Stimulated activated CD4-positive, alpha-beta T cell treated with anti-CD3 and anti-CD28 coated beads, Interleukin-15, amount 100 ng/mL, for 1 hour (primary cell): ENCODE measurements at regions not wholly inside any gene's neighbourhood (a gene's known extent, or its start where the extent isn't known, plus 50 kb on each side); places are given as distances from the start of the nearest gene placed in this dataset.

Experiments used
- DNase-seq, 2 donors: peaks; one replicate each; pipeline ENCODE4 v3.0.0-alpha.2; 2020; ENCODE audit warnings: low read depth in 1 of 2, low spot score in 1 of 2

DNA sequence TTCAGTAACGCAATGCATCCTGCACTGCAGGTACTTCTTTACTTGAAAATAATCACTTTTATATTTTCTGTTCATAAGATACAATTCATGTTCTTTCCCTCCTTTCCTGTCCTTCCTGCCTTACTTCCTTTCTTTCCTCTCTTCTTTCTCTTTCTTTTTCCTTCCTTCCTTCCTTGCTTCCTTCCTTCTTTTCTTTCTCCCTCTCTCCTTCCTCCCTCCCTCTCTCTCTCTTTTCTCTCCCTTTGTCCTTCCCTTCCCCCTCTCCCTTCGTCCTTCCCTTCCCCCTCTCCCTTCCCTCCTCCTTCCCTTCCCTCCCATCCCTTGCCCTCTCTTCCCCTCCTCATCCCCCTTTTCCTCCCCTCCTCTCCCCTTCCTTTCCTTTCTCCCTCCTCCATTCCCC, 227.8 kb upstream of the KLF6 start:
- no peak for DNase-seq

- no peak for DNase-seq
These were observed 226.3 kb upstream of the KLF6 start for GRCh38 chr10:4011136-4011812.

DNA sequence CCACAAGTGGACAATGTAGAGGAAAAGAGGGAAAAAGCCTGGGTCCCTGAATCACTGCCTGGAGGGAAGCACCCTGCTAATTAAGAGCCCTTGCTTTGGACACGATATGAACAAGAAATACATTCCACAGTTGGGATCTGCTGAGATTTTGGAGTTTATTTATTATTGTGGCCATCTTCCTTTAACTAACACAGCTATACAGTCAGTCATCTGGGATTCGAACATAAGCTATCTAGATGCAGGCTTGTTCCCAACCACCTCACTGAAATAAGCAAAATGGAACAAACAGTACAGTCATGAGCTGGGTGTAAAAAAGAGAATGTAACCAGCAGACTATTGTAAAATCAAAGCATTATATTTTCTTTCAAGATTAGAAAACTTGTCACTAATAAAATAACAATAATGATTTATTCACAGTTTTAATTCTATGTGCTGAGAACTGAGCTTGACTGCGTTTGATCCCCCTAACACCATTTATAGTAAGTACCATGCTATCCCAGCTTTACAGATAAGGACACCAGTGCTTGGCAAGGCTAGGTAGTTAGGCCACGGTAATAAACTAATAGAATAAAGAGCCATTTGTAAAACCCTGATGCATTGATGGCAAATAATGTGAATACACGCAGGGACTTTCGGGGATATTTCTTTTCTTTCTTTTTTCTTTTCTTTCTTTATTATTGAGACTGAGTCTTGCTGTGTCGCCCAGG, 223.8 kb upstream of the KLF6 start:
- DNase-seq: no peak

- DNase-seq: no peak
These were observed 222.8 kb upstream of the KLF6 start for GRCh38 chr10:4007771-4008170.

- DNase-seq: no peak
These were observed 221.8 kb upstream of the KLF6 start for GRCh38 chr10:4006858-4007257.

DNA sequence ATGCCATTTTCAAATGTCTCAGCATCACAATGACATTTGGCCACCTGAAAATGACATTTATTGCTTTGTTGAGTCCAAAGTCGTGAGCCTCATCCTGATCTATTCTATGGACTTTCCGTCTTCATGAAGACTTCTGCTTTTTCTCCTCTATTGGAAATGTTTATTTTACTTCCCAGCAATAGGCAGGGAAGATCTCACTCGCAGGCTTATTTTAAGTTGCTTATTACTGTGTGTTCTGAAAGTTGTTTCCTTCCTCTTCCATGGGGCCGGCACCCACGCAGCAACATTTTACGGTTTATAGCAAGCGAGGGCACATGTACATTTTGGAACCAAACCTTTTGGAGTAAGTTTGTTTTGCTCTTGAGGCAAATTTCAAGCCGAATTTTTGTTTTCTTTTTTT, 221.0 kb upstream of the KLF6 start:
- no peak for DNase-seq

DNA sequence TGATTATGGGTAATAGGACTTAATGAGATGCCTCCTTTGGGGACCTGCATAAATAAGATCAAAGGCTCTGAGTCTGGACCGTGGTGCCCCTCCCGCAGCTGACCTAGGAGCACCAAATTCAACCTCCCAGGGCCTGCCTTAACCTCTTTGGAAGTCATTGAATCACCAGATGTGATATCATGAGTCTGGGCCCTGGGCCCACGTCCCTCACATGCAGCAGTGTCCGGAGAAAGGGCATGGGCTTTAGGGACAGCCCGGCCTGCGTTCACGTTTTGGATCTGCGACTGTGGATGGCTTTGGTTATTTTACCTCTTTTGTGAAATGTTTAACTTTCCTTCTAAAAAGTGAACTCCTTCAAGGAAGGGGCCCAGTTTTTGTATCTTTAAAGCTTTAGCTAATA, 220.0 kb upstream of the KLF6 start:
- DNase-seq: no peak

- DNase-seq: no peak
These were observed 219.1 kb upstream of the KLF6 start for GRCh38 chr10:4004144-4004543.

- DNase-seq: no peak
These were observed 218.5 kb upstream of the KLF6 start for GRCh38 chr10:4003348-4003973.

GRCh38 chr10:4001811-4002210, 216.8 kb upstream of the KLF6 start:
- DNase-seq: no peak

- no peak for DNase-seq
These were observed 214.6 kb upstream of the KLF6 start for GRCh38 chr10:3999642-4000041.

GRCh38 chr10:3996697-3997096, 211.7 kb upstream of the KLF6 start:
- DNase-seq: no peak

DNA sequence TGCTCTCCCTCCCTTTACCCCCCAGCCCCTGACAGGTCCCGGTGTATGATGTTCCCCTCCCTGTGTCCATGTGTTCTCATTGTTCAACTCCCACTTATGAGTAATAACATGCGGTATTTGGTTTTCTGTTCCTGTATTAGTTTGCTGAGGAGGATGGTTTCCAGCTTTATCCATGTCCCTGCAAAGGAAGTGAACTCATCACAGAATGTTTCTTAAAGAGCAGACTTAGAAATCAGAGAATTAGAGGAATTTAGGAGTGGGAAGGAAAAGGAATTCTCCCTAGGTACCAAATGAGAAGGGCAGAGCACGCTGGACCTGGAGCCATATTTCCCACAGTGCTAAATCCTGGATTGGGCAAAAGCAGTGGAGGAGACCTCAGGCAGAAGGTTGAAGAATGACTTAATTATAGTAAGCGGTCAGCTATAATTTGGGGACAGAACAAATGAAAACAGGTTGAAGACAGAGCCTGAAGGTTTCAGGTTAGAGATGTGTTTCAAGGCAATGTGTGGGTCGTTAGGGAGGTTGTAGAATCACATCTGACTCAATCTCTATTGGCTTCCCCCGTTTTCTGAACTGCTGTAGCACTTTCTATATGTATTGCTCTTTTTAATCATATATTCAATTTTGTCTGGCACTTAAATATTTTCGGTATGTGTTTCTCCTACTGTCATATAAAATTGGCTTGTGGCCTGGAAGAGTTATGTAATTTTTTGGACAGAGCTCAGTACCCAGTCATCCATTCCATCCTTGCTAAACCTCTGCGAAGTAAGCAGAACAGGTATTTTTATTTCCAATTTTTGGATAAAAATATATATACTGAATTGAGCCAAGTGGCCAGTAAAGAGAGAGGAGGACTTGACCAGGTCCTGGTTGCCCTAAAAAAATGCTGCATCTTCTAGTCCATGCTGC, 210.5 kb upstream of the KLF6 start:
- DNase-seq: no peak

DNA sequence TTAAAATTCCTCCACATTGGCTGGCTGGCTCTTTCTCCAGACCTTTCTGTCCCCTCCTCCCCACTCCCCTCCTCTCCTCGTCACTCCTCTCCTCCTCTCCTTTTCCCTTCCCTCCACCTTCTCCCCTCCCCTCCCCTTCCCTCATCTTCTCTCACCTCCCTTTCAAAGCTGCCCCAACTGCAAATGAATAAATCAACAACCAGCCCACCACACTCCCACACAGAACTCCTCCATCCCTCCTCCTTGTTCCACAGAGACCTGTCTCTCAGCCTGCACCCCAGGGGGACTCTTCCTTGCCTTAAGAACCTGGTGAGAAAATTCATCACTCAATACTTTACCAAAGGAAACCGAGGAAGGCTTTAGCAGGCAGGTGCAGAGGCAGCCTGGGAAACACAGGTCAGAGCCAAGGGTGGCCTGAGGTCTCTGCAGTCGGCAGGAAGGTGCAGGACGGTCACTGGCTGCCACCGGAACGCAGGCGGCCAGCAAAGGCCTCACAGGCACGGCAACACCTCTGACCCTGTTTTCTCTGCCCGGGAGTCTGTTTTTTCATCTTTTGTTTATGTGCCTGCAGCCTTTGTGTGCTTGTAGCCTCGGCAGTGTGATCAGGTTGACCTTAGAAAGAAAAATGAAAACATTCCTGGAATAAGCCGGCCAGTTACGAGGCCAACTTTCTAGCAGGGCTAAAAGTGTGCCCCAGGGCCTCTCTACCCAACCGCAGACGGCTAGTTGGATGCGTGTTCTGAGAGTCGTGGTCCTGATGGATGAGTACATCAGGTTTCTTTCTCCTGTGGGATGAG, 207.6 kb upstream of the KLF6 start:
- DNase-seq: no peak

GRCh38 chr10:3990307-3990706, 205.3 kb upstream of the KLF6 start:
- DNase-seq: no peak

DNA sequence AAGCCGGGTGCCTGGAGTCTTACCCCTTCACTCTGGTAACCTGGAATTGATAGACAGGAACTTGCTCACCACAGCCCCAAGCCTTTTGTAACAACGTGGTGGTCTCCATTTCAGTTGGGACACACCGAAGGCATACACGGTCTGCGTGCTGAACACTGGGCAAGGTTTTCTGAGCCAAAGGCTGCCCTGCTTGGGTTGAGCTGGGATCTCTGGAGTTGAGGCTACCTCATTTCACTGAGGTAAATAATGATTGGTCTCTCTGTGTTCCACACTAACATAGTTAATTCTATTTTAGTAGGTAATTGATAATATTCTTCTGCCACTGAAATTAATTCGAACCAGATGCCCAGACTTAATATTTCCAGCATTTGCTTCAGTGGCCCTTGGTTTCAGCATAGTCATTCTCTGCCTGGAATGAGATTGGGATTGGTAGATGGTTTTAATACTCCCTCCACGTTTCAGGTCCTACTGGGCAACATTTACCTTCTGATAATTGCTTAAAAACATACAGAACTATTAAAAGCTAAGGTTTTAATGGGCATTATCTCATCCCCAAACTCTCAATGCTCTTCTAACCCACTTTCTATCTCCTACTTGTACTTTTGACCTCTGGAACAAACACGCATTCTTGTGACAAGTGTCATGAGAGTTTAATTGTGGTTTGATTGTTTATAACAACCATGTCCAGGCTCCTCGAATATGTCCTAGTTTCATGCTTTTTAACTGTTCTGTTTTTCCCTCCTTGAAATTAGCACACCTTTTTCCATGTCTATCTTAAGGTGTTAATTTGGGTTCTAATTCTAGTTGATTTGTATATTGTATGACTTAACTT, 202.3 kb upstream of the KLF6 start:
- no peak for DNase-seq

GRCh38 chr10:3986493-3987142, 201.6 kb upstream of the KLF6 start:
- no peak for DNase-seq

DNA sequence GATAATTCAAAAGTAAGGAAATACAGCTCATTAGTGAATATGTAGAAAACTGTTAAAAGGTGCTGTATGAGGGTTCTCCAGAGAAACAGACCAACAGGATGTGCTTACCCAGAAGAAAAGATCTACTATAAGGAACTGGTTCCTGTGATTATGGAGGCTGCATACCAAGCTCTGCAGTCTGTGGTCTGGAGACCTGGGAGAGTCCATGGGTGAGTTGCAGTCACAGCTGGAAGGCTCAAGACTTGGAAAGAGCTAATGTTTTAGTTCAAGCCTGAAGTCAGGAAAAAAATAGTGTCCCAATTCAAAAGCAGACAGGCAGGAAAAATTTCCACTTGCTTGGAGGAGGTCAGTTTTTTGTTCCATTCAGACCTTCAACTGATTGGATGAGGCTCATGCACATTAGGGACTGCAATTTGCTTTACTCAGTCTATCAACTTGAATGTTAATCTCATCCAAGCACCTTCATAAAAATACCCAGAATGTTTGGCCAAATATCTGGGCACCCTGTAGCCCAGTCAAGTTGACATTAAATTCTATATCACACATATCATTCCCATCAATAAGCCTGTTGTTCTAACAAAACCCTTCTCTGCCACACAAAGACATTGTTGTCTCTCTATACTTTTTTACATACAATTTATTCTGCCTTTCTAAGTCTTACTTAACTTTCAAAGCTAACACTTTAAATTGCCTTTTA, 197.9 kb upstream of the KLF6 start:
- DNase-seq: no peak

DNA sequence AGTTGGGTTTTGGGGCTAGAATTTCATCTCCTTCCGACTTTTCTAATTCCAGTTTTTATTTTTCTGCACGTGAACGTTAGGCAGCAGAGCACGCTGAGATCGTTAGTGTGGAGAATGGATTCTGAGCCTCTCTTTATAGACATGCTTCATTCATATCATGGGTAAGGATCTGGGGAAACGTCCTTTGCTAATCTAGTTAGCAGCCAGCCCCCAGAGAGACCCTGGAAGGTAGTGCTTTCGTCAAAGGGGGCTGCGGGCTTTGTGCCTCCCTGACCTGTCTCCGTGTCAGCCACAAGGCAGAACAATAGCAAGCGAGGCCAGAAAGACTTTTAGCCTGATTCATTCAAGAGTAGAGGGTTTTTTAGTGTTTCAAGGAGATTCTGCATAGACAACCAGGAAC, 196.3 kb upstream of the KLF6 start:
- DNase-seq: no peak
